HEK293 (cell line): ENCODE measurements at regions not wholly inside any gene's neighbourhood (a gene's known extent, or its start where the extent isn't known, plus 50 kb on each side); places are given as distances from the start of the nearest gene placed in this dataset.

Experiments
- BCL11A ChIP-seq: fragments of 450-650 bp; formaldehyde crosslinking; IDR thresholded peaks from 2 replicates; pipeline ENCODE4 v1.5.1; 2016; ENCODE audit warnings: low read depth, missing biosample characterization, missing genetic modification characterization
- MYNN ChIP-seq: fragments of 450-650 bp; formaldehyde crosslinking; IDR thresholded peaks from 2 replicates; pipeline ENCODE4 v1.5.1; 2016; ENCODE audit warnings: missing biosample characterization, missing genetic modification characterization, borderline replicate concordance
- ZBTB21 ChIP-seq: fragments of 450-650 bp; formaldehyde crosslinking; IDR thresholded peaks from 2 replicates; pipeline ENCODE4 v1.5.1; 2017; ENCODE audit warnings: missing biosample characterization, missing genetic modification characterization
- ZNF274 ChIP-seq, 2 experiments: fragments of 200-500 bp in 1 of 2; fragments of 450-650 bp in 1 of 2; sonication (Bioruptor generic) in 1 of 2; formaldehyde crosslinking in 1 of 2; IDR thresholded peaks; 2 replicates each; pipeline versions ENCODE4 v1.5.1 to v1.6.1; 2014 to 2016; ENCODE audit warnings: borderline replicate concordance in 1 of 2, inconsistent platforms in 1 of 2, low read length in 1 of 2, missing biosample characterization in 1 of 2, missing genetic modification characterization in 1 of 2
- TF ChIP-seq, protein P1 (sequence below): fragments of 450-650 bp; formaldehyde crosslinking; IDR thresholded peaks from 2 replicates; pipeline ENCODE4 v1.5.1; 2016; ENCODE audit warnings: missing biosample characterization, missing genetic modification characterization
- TF ChIP-seq, protein P2 (sequence below): fragments of 450-650 bp; formaldehyde crosslinking; IDR thresholded peaks from 2 replicates; pipeline ENCODE4 v1.5.1; 2016; ENCODE audit warnings: missing biosample characterization, missing genetic modification characterization
- TF ChIP-seq, protein P3 (sequence below): fragments of 450-650 bp; formaldehyde crosslinking; IDR thresholded peaks from 2 replicates; pipeline ENCODE4 v1.5.1; 2016; ENCODE audit warnings: missing biosample characterization, missing genetic modification characterization
- TF ChIP-seq, protein P4 (sequence below): fragments of 450-650 bp; formaldehyde crosslinking; IDR thresholded peaks from 2 replicates; pipeline ENCODE4 v1.5.1; 2016; ENCODE audit warnings: missing biosample characterization, missing genetic modification characterization

DNA sequence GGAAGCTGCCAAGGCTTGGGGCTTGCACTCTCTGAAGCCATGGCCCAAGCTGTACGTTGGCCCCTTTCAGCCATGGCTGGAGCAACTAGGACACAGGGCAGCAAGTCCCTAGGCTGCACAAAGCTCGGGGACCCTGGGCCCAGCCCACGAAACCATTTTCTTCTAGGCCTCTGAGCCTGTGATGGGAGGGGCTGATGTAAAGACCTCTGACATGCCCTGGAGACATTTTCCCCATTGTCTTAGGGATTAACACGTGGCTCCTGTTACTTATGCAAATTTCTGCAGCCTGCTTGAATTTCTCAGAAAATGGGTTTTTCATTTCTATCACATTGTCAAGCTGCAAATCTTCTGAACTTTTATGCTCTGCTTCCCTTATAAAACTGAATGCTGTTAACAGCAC is 83.0 kb upstream of the DAP start:
- TF ChIP-seq, protein P1, sequence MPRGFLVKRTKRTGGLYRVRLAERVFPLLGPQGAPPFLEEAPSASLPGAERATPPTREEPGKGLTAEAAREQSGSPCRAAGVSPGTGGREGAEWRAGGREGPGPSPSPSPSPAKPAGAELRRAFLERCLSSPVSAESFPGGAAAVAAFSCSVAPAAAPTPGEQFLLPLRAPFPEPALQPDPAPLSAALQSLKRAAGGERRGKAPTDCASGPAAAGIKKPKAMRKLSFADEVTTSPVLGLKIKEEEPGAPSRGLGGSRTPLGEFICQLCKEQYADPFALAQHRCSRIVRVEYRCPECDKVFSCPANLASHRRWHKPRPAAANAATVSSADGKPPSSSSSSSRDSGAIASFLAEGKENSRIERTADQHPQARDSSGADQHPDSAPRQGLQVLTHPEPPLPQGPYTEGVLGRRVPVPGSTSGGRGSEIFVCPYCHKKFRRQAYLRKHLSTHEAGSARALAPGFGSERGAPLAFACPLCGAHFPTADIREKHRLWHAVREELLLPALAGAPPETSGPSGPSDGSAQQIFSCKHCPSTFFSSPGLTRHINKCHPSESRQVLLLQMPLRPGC (tag by site-specific recombination), result no peak
- TF ChIP-seq ZBTB21 (tag by site-specific recombination) (no peak), MYNN (tag by site-specific recombination) (no peak), BCL11A (no peak), ZNF274 (IDR thresholded peaks at IDR 0.05; ENCODE audit: low read length) (no peak), ZNF274 (tag by site-specific recombination; IDR thresholded peaks at IDR 0.05; ENCODE audit: borderline replicate concordance) (no peak)
- TF ChIP-seq, protein P2, sequence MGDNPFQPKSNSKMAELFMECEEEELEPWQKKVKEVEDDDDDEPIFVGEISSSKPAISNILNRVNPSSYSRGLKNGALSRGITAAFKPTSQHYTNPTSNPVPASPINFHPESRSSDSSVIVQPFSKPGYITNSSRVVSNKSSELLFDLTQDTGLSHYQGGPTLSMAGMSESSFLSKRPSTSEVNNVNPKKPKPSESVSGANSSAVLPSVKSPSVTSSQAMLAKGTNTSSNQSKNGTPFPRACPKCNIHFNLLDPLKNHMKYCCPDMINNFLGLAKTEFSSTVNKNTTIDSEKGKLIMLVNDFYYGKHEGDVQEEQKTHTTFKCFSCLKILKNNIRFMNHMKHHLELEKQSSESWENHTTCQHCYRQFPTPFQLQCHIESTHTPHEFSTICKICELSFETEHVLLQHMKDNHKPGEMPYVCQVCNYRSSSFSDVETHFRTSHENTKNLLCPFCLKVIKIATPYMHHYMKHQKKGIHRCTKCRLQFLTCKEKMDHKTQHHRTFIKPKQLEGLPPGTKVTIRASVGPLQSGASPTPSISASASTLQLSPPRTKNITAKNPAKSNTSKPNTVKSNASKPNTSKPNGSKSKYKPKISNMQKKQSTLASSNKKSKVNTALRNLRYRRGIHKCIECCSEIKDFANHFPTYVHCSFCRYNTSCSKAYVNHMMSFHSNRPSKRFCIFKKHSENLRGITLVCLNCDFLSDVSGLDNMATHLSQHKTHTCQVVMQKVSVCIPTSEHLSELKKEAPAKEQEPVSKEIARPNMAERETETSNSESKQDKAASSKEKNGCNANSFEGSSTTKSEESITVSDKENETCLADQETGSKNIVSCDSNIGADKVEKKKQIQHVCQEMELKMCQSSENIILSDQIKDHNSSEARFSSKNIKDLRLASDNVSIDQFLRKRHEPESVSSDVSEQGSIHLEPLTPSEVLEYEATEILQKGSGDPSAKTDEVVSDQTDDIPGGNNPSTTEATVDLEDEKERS, result no peak
- TF ChIP-seq, protein P3, sequence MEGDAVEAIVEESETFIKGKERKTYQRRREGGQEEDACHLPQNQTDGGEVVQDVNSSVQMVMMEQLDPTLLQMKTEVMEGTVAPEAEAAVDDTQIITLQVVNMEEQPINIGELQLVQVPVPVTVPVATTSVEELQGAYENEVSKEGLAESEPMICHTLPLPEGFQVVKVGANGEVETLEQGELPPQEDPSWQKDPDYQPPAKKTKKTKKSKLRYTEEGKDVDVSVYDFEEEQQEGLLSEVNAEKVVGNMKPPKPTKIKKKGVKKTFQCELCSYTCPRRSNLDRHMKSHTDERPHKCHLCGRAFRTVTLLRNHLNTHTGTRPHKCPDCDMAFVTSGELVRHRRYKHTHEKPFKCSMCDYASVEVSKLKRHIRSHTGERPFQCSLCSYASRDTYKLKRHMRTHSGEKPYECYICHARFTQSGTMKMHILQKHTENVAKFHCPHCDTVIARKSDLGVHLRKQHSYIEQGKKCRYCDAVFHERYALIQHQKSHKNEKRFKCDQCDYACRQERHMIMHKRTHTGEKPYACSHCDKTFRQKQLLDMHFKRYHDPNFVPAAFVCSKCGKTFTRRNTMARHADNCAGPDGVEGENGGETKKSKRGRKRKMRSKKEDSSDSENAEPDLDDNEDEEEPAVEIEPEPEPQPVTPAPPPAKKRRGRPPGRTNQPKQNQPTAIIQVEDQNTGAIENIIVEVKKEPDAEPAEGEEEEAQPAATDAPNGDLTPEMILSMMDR (tag by site-specific recombination), result no peak
- TF ChIP-seq, protein P4, sequence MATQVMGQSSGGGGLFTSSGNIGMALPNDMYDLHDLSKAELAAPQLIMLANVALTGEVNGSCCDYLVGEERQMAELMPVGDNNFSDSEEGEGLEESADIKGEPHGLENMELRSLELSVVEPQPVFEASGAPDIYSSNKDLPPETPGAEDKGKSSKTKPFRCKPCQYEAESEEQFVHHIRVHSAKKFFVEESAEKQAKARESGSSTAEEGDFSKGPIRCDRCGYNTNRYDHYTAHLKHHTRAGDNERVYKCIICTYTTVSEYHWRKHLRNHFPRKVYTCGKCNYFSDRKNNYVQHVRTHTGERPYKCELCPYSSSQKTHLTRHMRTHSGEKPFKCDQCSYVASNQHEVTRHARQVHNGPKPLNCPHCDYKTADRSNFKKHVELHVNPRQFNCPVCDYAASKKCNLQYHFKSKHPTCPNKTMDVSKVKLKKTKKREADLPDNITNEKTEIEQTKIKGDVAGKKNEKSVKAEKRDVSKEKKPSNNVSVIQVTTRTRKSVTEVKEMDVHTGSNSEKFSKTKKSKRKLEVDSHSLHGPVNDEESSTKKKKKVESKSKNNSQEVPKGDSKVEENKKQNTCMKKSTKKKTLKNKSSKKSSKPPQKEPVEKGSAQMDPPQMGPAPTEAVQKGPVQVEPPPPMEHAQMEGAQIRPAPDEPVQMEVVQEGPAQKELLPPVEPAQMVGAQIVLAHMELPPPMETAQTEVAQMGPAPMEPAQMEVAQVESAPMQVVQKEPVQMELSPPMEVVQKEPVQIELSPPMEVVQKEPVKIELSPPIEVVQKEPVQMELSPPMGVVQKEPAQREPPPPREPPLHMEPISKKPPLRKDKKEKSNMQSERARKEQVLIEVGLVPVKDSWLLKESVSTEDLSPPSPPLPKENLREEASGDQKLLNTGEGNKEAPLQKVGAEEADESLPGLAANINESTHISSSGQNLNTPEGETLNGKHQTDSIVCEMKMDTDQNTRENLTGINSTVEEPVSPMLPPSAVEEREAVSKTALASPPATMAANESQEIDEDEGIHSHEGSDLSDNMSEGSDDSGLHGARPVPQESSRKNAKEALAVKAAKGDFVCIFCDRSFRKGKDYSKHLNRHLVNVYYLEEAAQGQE (tag by site-specific recombination), result no peak
